Tibial artery (tissue), 4 donors: ENCODE measurements at regions not wholly inside any gene's neighbourhood (a gene's known extent, or its start where the extent isn't known, plus 50 kb on each side); places are given as distances from the start of the nearest gene placed in this dataset.

Source experiments
- DNase-seq, 2 donors: peaks; one replicate each; pipeline ENCODE4 v3.0.0-alpha.2; 2019
- H3K27ac ChIP-seq, 2 donors: fragments of 200-600 bp; sonication (generic) in 1 of 2; 1 replicate in 1 of 2; 2 replicates in 1 of 2; pipeline ENCODE4 v1.5.1; 2018 to 2019; ENCODE audit warnings: mild to moderate bottlenecking in 1 of 2
- H3K27me3 ChIP-seq, 2 donors: fragments of 200-600 bp; sonication (generic) in 1 of 2; one replicate each; pipeline versions ENCODE4 v1.5.1 to v1.6.0; 2016 to 2019
- H3K36me3 ChIP-seq, 3 donors: fragments of 200-600 bp; sonication (generic) in 2 of 3; one replicate each; pipeline ENCODE4 v1.5.1; 2016 to 2019; ENCODE audit warnings: mild to moderate bottlenecking in 2 of 3
- H3K4me1 ChIP-seq, 4 donors: fragments of 200-600 bp; sonication (generic) in 2 of 4; 1 replicate in 3 of 4; 2 replicates in 1 of 4; pipeline ENCODE4 v1.5.1; 2016 to 2019
- H3K4me3 ChIP-seq, 2 donors: fragments of 200-600 bp; sonication (generic) in 1 of 2; 1 replicate in 1 of 2; 2 replicates in 1 of 2; pipeline ENCODE4 v1.5.1; 2018 to 2019; ENCODE audit warnings: mild to moderate bottlenecking in 2 of 2
- H3K9me3 ChIP-seq, 3 donors: fragments of 200-600 bp; sonication (generic) in 1 of 3; one replicate each; pipeline ENCODE4 v1.5.1; 2016 to 2019
- CTCF ChIP-seq, 2 experiments: fragments of 200-600 bp in 1 of 2; fragments of 450-650 bp in 1 of 2; IDR thresholded peaks; one replicate each; pipeline ENCODE4 v1.5.1; 2017 to 2019; ENCODE audit warnings: antibody characterized with exemption in 2 of 2, mild to moderate bottlenecking in 1 of 2, moderate library complexity in 1 of 2
- intact Hi-C: fragments of 100-400 bp; cut with DNase I; formaldehyde crosslinking; loops from one replicate; pipeline ENCODE4 v1.15.0; 2023; ENCODE audit warnings: low total_unique reads

GRCh38 chr7:47196106-47196645 is 385.7 kb downstream of the TNS3 start:
- Histone ChIP-seq H3K27ac (no peak overlapping the region), H3K4me3 (no peak overlapping the region), H3K27me3 (no peaks in the 10 kb centered on the region), H3K36me3 (no peaks in the 10 kb centered on the region), H3K9me3 (no peaks in the 10 kb centered on the region), H3K4me1 (no peaks in the 10 kb centered on the region)
- TF ChIP-seq CTCF (IDR thresholded peaks at IDR 0.05): no peak
- intact Hi-C loops: loop anchor here (10.0 kb wide), 1 partner anchor 101 kb away; no protein-coding TSS in a partner anchor
- DNase-seq: no peak

- no peaks in the 10 kb centered on the region for H3K4me1 ChIP-seq
- H3K27me3 ChIP-seq: peaks cover 0 to 3% of the 10 kb centered on the region in 2 donors
- peak in 1 of 2 experiments; percentile 8 for TF ChIP-seq CTCF (IDR thresholded peaks at IDR 0.05)
- H3K27ac ChIP-seq: no peak overlapping the region
- no peaks in the 10 kb centered on the region for H3K9me3 ChIP-seq
- H3K4me3 ChIP-seq: no peak overlapping the region
- DNase-seq: no peak
- intact Hi-C loops: loop anchor here (10.0 kb wide), 1 partner anchor 101 kb away; no protein-coding TSS in a partner anchor
- H3K36me3 ChIP-seq: no peaks in the 10 kb centered on the region
Observed at GRCh38 chr7:47195641-47196040, 386.3 kb downstream of the TNS3 start.

GRCh38 chr7:47194516-47195057 is 387.3 kb downstream of the TNS3 start:
- intact Hi-C loops: loop anchor here (10.0 kb wide), 1 partner anchor 100 kb away; no protein-coding TSS in a partner anchor
- no peak for TF ChIP-seq CTCF (IDR thresholded peaks at IDR 0.05)
- Histone ChIP-seq H3K27ac (no peak overlapping the region), H3K4me3 (no peak overlapping the region), H3K27me3 (peaks cover 0 to 7% of the 10 kb centered on the region in 2 donors), H3K9me3 (no peaks in the 10 kb centered on the region), H3K4me1 (no peaks in the 10 kb centered on the region), H3K36me3 (no peaks in the 10 kb centered on the region)
- DNase-seq: no peak

GRCh38 chr7:47192978-47193377 is 388.9 kb downstream of the TNS3 start:
- peaks cover 0 to 7% of the 10 kb centered on the region in 2 donors for H3K27me3 ChIP-seq
- no peaks in the 10 kb centered on the region for H3K36me3 ChIP-seq
- no peak for DNase-seq
- intact Hi-C loops: loop anchor here (10.0 kb wide), 1 partner anchor 98 kb away; no protein-coding TSS in a partner anchor
- no peak overlapping the region for H3K27ac ChIP-seq
- H3K9me3 ChIP-seq: no peaks in the 10 kb centered on the region
- H3K4me1 ChIP-seq: no peaks in the 10 kb centered on the region
- H3K4me3 ChIP-seq: no peak overlapping the region
- no peak for TF ChIP-seq CTCF (IDR thresholded peaks at IDR 0.05)

GRCh38 chr7:47191876-47192291 is 390.0 kb downstream of the TNS3 start:
- no peaks in the 10 kb centered on the region for H3K36me3 ChIP-seq
- H3K4me1 ChIP-seq: no peaks in the 10 kb centered on the region
- intact Hi-C loops: loop anchor here (10.0 kb wide), 1 partner anchor 97 kb away; no protein-coding TSS in a partner anchor
- no peak overlapping the region for H3K4me3 ChIP-seq
- H3K27me3 ChIP-seq: peaks cover 0 to 7% of the 10 kb centered on the region in 2 donors
- DNase-seq: no peak
- no peaks in the 10 kb centered on the region for H3K9me3 ChIP-seq
- H3K27ac ChIP-seq: no peak overlapping the region
- TF ChIP-seq CTCF (IDR thresholded peaks at IDR 0.05): no peak
